DMS53 (cell line): ENCODE measurements at regions not wholly inside any gene's neighbourhood (a gene's known extent, or its start where the extent isn't known, plus 50 kb on each side); places are given as distances from the start of the nearest gene placed in this dataset.
A peak's percentile ranks its signal among the peaks of the same experiment; 100 is the strongest.

ENCODE experiments used
- DNase-seq: peaks from one replicate; lab custom pipeline; 2025; lab: John Stamatoyannopoulos, UW

GRCh38 chr1:68551459-68551858, 54.6 kb upstream of the DEPDC1 start:
- DNase-seq: peak; percentile 12

DNA sequence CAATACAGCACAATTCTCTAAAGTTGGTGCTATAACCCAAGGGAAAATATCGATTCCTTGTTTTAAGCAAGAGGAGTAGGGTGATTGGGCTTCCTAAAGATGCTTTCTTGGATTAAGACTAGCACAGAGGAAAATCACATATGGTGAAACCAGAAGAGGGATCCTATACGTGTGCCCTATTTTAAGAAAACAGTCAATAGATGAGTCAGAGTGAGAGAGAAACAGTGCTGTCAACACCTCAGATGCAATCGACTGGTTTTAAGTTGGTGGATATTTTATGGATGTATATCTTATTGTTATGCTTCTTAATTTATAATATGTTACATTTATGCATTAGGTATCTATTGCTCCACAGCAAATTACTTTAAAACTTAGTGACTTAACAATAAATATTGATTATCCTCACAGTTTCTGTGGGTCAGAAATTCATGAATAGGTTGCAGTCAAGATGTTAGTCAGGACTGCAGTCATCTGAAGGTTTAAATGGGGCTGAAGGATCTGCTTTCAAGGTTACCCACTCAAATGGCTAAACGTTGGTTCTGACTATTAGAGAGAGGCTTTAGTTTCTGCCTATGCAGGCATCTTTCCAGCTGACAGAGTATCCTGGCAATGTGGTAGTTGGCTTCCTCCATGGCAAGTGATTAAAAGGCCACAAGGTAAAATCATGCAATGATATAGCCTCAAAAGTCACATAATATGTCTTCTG, 61.6 kb upstream of the DEPDC1 start:
- DNase-seq: peak; percentile 77

DNA sequence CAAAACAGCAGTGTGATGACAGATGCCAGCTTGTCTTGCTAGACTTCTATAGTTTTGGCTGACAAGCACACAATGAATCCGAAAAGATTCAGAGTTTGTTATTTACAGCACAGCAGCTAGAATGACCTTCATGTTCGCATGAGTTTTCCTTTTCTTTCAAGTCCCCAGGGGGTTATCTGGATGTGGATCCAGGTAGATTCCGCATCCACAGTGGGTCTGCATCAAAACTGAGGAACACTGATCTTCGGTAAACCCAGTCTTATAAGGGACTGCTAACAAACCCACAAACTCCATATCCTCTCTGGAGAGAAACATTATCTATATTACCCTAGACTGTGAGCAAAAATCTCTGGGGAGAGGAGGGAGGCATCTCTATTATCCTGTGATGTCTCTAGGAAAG, 69.0 kb upstream of the DEPDC1 start:
- DNase-seq: no peak

- peak; percentile 53 for DNase-seq
Observed at GRCh38 chr1:68570871-68571270, 74.0 kb upstream of the DEPDC1 start.

- DNase-seq: peak; percentile 81
Observed at GRCh38 chr1:68571454-68572235, 74.8 kb upstream of the DEPDC1 start.

- DNase-seq: peak; percentile 98
Observed at GRCh38 chr1:68585351-68585750, 88.5 kb upstream of the DEPDC1 start.

DNA sequence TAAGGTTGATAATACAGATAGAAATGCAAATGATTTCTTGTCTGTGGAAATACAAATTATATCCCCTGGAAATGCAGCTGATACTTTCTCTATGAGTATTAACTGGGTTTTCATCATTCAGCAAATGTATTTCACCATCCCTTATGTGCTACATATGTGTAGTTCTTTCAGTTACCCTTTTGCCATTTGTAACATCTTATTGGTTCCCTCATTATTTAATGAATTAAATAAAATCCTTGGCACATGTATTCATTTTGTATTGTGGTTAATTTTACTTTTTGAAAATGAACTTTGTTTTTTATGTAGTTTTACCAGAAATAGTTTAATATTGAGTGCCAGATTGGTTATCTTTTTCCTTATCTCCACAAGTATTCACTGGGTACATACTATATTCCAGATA, 89.9 kb upstream of the DEPDC1 start:
- no peak for DNase-seq

- no peak for DNase-seq
Observed at GRCh38 chr1:68588304-68588703, 91.4 kb upstream of the DEPDC1 start.

GRCh38 chr1:68590473-68590872, 93.6 kb upstream of the DEPDC1 start:
- DNase-seq: peak; percentile 27

GRCh38 chr1:68594851-68595250, 98.0 kb upstream of the DEPDC1 start:
- DNase-seq: no peak

DNA sequence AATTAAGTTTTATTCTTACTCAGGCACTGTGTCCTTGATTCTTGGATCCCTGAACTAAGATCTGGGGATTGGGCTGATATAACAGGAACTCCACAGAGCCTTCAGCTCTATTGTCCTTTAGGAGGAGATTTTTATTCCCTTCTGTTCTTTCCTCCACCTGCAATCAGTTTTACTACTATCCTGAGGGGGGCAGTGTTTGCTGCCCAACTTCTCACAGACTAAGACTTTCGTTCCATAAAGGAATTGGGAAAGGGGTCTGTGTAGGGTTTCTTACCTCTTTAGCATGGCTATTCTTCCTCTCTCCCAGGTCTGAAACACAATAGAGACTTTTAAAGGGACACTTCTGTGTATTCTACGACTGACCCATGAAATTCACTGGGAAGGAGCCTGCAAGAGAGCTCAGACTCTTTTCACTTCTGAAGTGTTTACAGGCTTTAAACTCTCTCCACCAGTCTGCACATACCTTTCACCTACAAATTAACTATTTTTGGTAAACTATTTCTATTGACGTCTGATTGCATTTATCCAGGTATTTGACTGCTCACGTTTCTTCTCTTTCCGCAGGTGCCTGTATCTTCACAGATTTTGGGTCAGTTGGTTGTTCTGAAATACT, 103.3 kb upstream of the DEPDC1 start:
- peak; percentile 74 for DNase-seq

DNA sequence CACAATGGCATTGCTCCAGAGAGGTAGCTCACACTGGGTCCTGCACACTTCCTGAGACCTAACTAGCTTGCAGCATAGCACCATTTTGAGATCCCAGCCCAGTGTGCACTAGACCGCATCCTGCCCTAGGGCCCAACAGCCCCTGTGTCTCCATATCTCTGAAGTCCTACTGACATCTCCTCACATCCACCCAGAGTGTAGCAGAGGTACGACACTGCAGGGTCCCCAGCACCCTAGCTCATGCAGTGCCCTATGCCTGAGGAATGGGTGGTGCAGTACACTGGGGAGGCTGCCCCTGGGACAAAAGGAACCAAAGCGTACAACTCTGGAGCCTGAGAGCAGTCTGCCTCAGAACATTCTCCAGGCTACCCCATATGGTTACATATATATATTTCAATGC, 111.4 kb upstream of the DEPDC1 start:
- DNase-seq: no peak

GRCh38 chr1:68615312-68615711, 118.4 kb upstream of the DEPDC1 start:
- no peak for DNase-seq

DNA sequence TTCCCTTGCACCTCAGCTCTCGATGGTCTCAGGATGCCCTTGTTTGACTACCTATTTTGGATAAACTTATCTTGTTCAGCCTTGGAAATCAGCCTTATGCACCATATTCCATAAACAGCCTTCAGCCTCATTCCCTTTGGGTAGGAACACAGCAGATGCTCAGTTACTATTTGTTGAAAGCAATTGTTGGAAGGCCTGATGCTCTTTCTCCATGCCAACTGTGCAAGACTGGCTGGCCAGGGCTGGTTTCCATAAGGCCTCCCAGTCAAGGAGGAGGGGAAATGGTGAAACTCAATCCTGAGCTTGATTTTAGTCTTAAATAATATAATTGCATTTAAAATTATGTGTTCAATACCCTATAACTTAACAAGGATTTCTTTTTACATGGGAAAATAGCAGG, 121.1 kb upstream of the DEPDC1 start:
- no peak for DNase-seq

- peak; percentile 38 for DNase-seq
Observed at GRCh38 chr1:68620571-68620970, 123.7 kb upstream of the DEPDC1 start.

GRCh38 chr1:68623700-68624099, 126.8 kb upstream of the DEPDC1 start:
- DNase-seq: no peak

DNA sequence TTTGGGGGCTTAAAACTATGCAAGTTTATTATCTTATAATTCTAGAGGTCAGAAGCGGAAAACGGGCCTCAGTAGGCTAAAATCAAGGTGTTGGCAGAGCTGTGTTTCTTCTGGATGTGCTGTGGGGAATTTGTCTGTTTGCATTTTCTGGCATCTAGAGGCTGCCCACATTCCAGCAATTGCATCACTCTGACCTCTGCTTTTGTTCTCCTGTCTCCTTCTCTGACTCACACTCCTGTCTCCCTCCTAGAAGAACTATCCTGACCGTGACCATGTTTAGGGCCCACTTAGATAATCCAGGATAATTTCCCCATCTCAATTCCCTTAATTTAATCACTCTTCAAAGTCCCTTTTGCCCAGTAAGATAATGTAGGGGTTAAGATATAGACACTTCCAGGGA, 127.4 kb upstream of the DEPDC1 start:
- DNase-seq: peak; percentile 40

GRCh38 chr1:68625624-68626023, 128.7 kb upstream of the DEPDC1 start:
- DNase-seq: no peak

- peak; percentile 73 for DNase-seq
Observed at GRCh38 chr1:68633141-68633919, 136.4 kb upstream of the DEPDC1 start.

- no peak for DNase-seq
Observed at GRCh38 chr1:68644504-68644903, 147.6 kb upstream of the DEPDC1 start.

- no peak for DNase-seq
Observed at GRCh38 chr1:68651115-68651514, 154.2 kb upstream of the DEPDC1 start.

GRCh38 chr1:68653882-68654281, 157.0 kb upstream of the DEPDC1 start:
- no peak for DNase-seq
